Choroid plexus epithelial cell (primary cell): ENCODE measurements at regions not wholly inside any gene's neighbourhood (a gene's known extent, or its start where the extent isn't known, plus 50 kb on each side); places are given as distances from the start of the nearest gene placed in this dataset.
"Not testable (repeated sequence)": the region's sequence is repeated elsewhere in the genome, so short reads cannot be mapped to it uniquely, and the experiment has no call there.

Source experiments
- DNase-seq: peaks from one replicate; pipeline ENCODE4 v3.0.0-alpha.2; 2010; ENCODE audit warnings: low read depth
- H3K4me3 ChIP-seq: 2 replicates; pipeline ENCODE4 v1.5.1; 2011; ENCODE audit warnings: low read depth, mild to moderate bottlenecking, control low read depth, low read length, moderate library complexity
- CTCF ChIP-seq: conservative IDR thresholded peaks from 2 replicates; pipeline ENCODE4 v1.5.1; 2011; ENCODE audit warnings: low read depth, mild to moderate bottlenecking, control low read depth, inconsistent platforms, low read length, moderate library complexity

- DNase-seq, result no peak
- TF ChIP-seq CTCF, result no peak
- no peak overlapping the region for H3K4me3 ChIP-seq
Measured at GRCh38 chr2:53497020-53497419, 270.6 kb upstream of the CHAC2 start.

GRCh38 chr2:53493210-53493609 lies 274.4 kb upstream of the CHAC2 start:
- no peak overlapping the region for H3K4me3 ChIP-seq
- TF ChIP-seq CTCF, result no peak
- DNase-seq, result no peak

- no peak for TF ChIP-seq CTCF
- no peak overlapping the region for H3K4me3 ChIP-seq
- peak; percentile 19 for DNase-seq
Measured at GRCh38 chr2:53490659-53491058, 276.9 kb upstream of the CHAC2 start.

GRCh38 chr2:53486185-53486899 lies 281.3 kb upstream of the CHAC2 start:
- not testable (repeated sequence) for H3K4me3 ChIP-seq, DNase-seq

GRCh38 chr2:53485021-53485728 lies 282.4 kb upstream of the CHAC2 start:
- no peak overlapping the region for H3K4me3 ChIP-seq
- no peak for TF ChIP-seq CTCF
- DNase-seq, result no peak

GRCh38 chr2:53484531-53484930 lies 283.1 kb upstream of the CHAC2 start:
- DNase-seq, result no peak
- no peak for TF ChIP-seq CTCF
- no peak overlapping the region for H3K4me3 ChIP-seq

GRCh38 chr2:53477517-53477916 lies 290.1 kb upstream of the CHAC2 start:
- no peak for DNase-seq
- no peak for TF ChIP-seq CTCF
- H3K4me3 ChIP-seq, result no peak overlapping the region
